HT-29 (cell line): ENCODE measurements at regions not wholly inside any gene's neighbourhood (a gene's known extent, or its start where the extent isn't known, plus 50 kb on each side); places are given as distances from the start of the nearest gene placed in this dataset.

ENCODE experiments used
- DNase-seq: peaks from one replicate; pipeline ENCODE4 v3.0.0-alpha.2; 2015; ENCODE audit warnings: low spot score

GRCh38 chr3:75260-75659 lies 121.3 kb upstream of the CHL1 start:
- DNase-seq: no peak

- DNase-seq: no peak
These were observed 117.0 kb upstream of the CHL1 start for GRCh38 chr3:79542-79941.

- DNase-seq: no peak
These were observed 114.1 kb upstream of the CHL1 start for GRCh38 chr3:82508-82907.

- DNase-seq: no peak
These were observed 113.5 kb upstream of the CHL1 start for GRCh38 chr3:83096-83495.

DNA sequence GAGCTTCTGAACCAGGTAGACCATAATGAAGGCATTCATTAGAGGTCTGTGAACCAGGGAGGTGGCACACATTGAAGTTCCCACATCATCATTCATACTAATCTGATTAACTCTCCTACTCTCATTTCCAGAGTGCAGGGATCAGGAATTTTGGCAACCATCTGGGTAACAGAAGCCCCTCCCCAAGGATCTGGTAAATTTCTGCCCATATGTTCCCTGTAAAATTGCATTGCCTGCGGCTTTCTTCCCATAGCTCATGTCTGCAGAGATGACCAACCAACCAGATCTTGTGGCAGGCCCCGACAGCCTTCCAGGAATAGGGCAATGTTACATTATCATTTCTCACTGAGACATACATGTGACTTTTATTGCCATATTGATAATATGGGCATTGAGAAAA lies 111.4 kb upstream of the CHL1 start:
- no peak for DNase-seq

DNA sequence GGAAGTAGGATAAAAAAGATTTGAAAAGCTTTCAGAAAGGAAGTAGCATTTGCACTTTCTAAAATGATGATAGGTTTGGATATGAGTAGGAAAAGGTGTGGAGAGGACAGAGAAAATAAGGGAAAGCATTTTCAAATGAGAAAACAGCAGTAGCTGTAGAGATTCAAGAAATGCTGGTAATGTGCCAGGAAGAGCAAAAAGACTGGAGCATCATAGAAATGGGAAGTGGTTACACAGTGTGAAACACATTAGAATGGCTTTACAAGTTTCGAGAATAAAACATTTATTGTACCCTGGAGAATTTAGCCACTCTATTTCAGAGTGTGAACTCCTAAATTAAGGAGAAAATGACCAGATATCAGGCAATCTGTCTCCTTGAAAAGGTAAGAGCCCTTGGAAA lies 108.3 kb upstream of the CHL1 start:
- DNase-seq: no peak

- no peak for DNase-seq
These were observed 102.8 kb upstream of the CHL1 start for GRCh38 chr3:93746-94145.

GRCh38 chr3:96259-96658 lies 100.3 kb upstream of the CHL1 start:
- no peak for DNase-seq

- no peak for DNase-seq
These were observed 98.9 kb upstream of the CHL1 start for GRCh38 chr3:97417-98258.

DNA sequence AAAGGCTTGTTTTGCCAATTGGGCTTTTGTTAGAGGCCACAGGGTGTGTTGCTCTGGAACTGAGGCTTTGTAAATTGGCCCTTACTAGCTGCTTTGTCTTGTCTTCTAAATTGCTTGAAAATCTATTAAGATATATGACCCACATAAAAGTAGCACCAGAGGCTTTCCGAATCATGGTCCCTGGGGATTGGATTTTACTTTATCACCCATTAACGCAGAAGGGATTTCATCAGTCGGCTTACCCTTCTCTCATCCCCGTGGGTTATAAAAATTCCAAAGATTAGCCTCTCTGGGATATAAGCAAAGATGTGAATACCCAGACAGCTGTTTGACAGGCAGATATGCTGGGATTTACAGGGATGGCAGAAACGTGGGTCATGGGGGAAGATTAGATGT lies 98.3 kb upstream of the CHL1 start:
- no peak for DNase-seq

DNA sequence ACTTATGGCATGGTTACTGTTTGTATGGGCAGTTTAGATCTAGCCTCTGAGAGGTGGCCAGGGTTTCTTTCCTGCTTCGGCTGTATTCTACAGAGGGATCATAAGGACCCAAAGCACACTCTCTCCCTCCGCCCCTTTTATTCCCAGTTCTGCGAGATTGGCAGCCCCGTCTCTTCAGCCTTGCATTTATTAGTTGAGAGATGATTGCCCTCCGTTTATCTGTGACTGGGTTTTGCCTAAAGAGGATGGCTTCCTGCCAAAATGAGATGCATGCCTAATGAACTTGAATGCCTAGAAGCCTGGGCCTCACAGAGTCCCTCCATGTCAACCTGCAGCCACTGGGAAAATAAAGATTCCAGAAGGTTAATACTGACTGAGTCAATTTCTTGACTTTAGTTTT lies 97.1 kb upstream of the CHL1 start:
- no peak for DNase-seq

- DNase-seq: no peak
These were observed 94.1 kb upstream of the CHL1 start for GRCh38 chr3:102484-102883.

GRCh38 chr3:103991-104390 lies 92.6 kb upstream of the CHL1 start:
- no peak for DNase-seq

- no peak for DNase-seq
These were observed 91.0 kb upstream of the CHL1 start for GRCh38 chr3:105585-105984.

DNA sequence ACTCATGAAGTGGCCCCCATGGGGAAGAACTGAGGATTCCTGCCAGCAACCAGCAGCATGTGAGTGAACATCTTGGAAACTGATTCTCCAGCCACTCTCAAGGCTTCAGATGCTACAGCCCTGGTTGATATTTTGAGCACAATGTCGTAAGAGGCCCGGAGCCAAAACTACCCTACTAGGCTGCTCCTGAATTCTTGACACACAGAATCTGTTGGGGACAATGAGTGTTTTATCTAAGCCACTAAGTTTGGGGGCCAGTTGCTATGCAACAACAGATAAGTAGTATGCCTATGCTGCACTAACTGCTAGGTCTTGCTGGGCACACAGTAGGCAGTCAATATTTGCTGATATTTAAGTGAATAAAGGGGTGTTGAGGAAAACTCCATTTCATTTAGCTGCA lies 89.9 kb upstream of the CHL1 start:
- no peak for DNase-seq

GRCh38 chr3:111143-112069 lies 85.2 kb upstream of the CHL1 start:
- DNase-seq: no peak

- DNase-seq: no peak
These were observed 83.8 kb upstream of the CHL1 start for GRCh38 chr3:112773-113172.

GRCh38 chr3:118666-119065 lies 77.9 kb upstream of the CHL1 start:
- no peak for DNase-seq

DNA sequence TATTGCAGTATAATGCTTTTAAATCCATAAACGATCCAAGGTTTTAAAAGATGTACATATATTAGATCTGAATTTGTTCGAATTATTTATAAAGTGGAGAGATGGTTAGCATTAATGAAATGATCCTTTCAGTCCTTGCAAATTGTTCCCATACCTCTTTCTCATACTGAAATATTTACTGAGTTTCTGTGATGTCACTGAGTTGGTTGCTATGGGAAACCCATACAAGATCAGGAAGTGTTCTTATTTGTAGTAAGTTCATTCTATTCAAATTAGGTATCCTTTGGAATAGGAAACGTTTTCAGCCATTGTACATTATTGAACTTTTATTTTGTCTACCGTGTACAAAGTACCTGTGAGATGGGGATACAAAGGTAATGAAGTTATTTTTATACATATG lies 73.2 kb upstream of the CHL1 start:
- DNase-seq: no peak

GRCh38 chr3:124557-125179 lies 71.9 kb upstream of the CHL1 start:
- no peak for DNase-seq

- no peak for DNase-seq
These were observed 67.9 kb upstream of the CHL1 start for GRCh38 chr3:128515-129172.
